Muscle of leg (tissue), 3 donors: ENCODE measurements at regions not wholly inside any gene's neighbourhood (a gene's known extent, or its start where the extent isn't known, plus 50 kb on each side); places are given as distances from the start of the nearest gene placed in this dataset.

Experiments used
- DNase-seq: peaks from one replicate; pipeline ENCODE4 v3.0.0; 2013
- H3K27ac ChIP-seq: one replicate; pipeline ENCODE4 v1.5.1; 2013; ENCODE audit warnings: mild to moderate bottlenecking, low read length, control low read depth
- H3K27me3 ChIP-seq: one replicate; pipeline ENCODE4 v1.6.1; 2013; ENCODE audit warnings: low read length; ENCODE audit not compliant: control insufficient read depth, insufficient read depth
- H3K36me3 ChIP-seq: one replicate; pipeline ENCODE4 v1.6.1; 2013; ENCODE audit warnings: low read length; ENCODE audit not compliant: control insufficient read depth, insufficient read depth
- H3K4me1 ChIP-seq: one replicate; pipeline ENCODE4 v1.6.1; 2013; ENCODE audit warnings: low read length; ENCODE audit not compliant: control insufficient read depth, insufficient read depth
- H3K4me3 ChIP-seq: one replicate; pipeline ENCODE4 v1.5.1; 2013; ENCODE audit warnings: low read length, control low read depth
- H3K9me3 ChIP-seq: replicated peaks from 2 replicates; pipeline ENCODE4 v1.6.1; 2013; ENCODE audit warnings: low read depth, low read length; ENCODE audit not compliant: control insufficient read depth
- WGBS: methylation state at CpG from one replicate; pipeline ENCODE4 v1.1.5; 2013; ENCODE audit warnings: missing lambda C conversion rate; ENCODE audit not compliant: insufficient coverage; 5-methylcytosine and 5-hydroxymethylcytosine counted together

GRCh38 chr13:84946192-84946591 lies 853.0 kb downstream of the SLITRK6 start:
- Histone ChIP-seq H3K4me1 (no peaks in the 10 kb centered on the region), H3K36me3 (no peaks in the 10 kb centered on the region), H3K27ac (no peak overlapping the region), H3K4me3 (no peak overlapping the region), H3K9me3 (no peaks in the 10 kb centered on the region), H3K27me3 (no peaks in the 10 kb centered on the region)
- no CpG with 5 or more reads among the region's 2 CpGs for WGBS
- no peak for DNase-seq

GRCh38 chr13:84940798-84941197 lies 858.4 kb downstream of the SLITRK6 start:
- no CpG with 5 or more reads among the region's 6 CpGs for WGBS
- H3K36me3 ChIP-seq = no peaks in the 10 kb centered on the region
- no peak overlapping the region for H3K4me3 ChIP-seq
- no peaks in the 10 kb centered on the region for H3K4me1 ChIP-seq
- no peaks in the 10 kb centered on the region for H3K27me3 ChIP-seq
- no peak overlapping the region for H3K27ac ChIP-seq
- DNase-seq = no peak
- no peaks in the 10 kb centered on the region for H3K9me3 ChIP-seq

- Histone ChIP-seq H3K27me3 (no peaks in the 10 kb centered on the region), H3K27ac (no peak overlapping the region), H3K4me1 (no peaks in the 10 kb centered on the region), H3K9me3 (no peaks in the 10 kb centered on the region), H3K36me3 (no peaks in the 10 kb centered on the region), H3K4me3 (no peak overlapping the region)
- WGBS = 96% methylated on average over 3 of the region's 6 CpGs
- no peak for DNase-seq
Observed at GRCh38 chr13:84940167-84940566, 859.1 kb downstream of the SLITRK6 start.

- Histone ChIP-seq H3K9me3 (no peaks in the 10 kb centered on the region), H3K36me3 (no peaks in the 10 kb centered on the region), H3K27ac (no peak overlapping the region), H3K4me1 (no peaks in the 10 kb centered on the region), H3K4me3 (no peak overlapping the region), H3K27me3 (no peaks in the 10 kb centered on the region)
- peak; percentile 45 for DNase-seq
- WGBS = 33% methylated on average over 1 of the region's 4 CpGs
Observed at GRCh38 chr13:84934911-84935310, 864.3 kb downstream of the SLITRK6 start.

GRCh38 chr13:84933797-84934196 lies 865.4 kb downstream of the SLITRK6 start:
- no CpG with 5 or more reads among the region's 1 CpG for WGBS
- Histone ChIP-seq H3K9me3 (no peaks in the 10 kb centered on the region), H3K4me3 (no peak overlapping the region), H3K27ac (no peak overlapping the region), H3K36me3 (no peaks in the 10 kb centered on the region), H3K4me1 (no peaks in the 10 kb centered on the region), H3K27me3 (no peaks in the 10 kb centered on the region)
- DNase-seq = no peak

- H3K4me1 ChIP-seq = no peaks in the 10 kb centered on the region
- no CpG with 5 or more reads among the region's 1 CpG for WGBS
- H3K36me3 ChIP-seq = no peaks in the 10 kb centered on the region
- H3K9me3 ChIP-seq = no peaks in the 10 kb centered on the region
- H3K4me3 ChIP-seq = no peak overlapping the region
- DNase-seq = peak; percentile 48
- H3K27me3 ChIP-seq = no peaks in the 10 kb centered on the region
- H3K27ac ChIP-seq = no peak overlapping the region
Observed at GRCh38 chr13:84931264-84931663, 868.0 kb downstream of the SLITRK6 start.

GRCh38 chr13:84927442-84928169 lies 871.6 kb downstream of the SLITRK6 start:
- WGBS = 91% methylated on average over 14 of the region's 17 CpGs
- Histone ChIP-seq H3K4me1 (no peaks in the 10 kb centered on the region), H3K27ac (no peak overlapping the region), H3K36me3 (no peaks in the 10 kb centered on the region), H3K27me3 (no peaks in the 10 kb centered on the region), H3K4me3 (no peak overlapping the region), H3K9me3 (no peaks in the 10 kb centered on the region)
- DNase-seq = no peak

GRCh38 chr13:84925443-84925842 lies 873.8 kb downstream of the SLITRK6 start:
- Histone ChIP-seq H3K36me3 (no peaks in the 10 kb centered on the region), H3K4me3 (no peak overlapping the region), H3K9me3 (no peaks in the 10 kb centered on the region), H3K27me3 (no peaks in the 10 kb centered on the region), H3K4me1 (no peaks in the 10 kb centered on the region), H3K27ac (no peak overlapping the region)
- no peak for DNase-seq
- no CpG with 5 or more reads among the region's 4 CpGs for WGBS

GRCh38 chr13:84923831-84924230 lies 875.4 kb downstream of the SLITRK6 start:
- H3K4me3 ChIP-seq = no peak overlapping the region
- whole genome bisulfite sequencing = no CpG with 5 or more reads among the region's 1 CpG
- no peaks in the 10 kb centered on the region for H3K9me3 ChIP-seq
- no peaks in the 10 kb centered on the region for H3K27me3 ChIP-seq
- H3K36me3 ChIP-seq = no peaks in the 10 kb centered on the region
- H3K4me1 ChIP-seq = no peaks in the 10 kb centered on the region
- DNase-seq = no peak
- no peak overlapping the region for H3K27ac ChIP-seq

GRCh38 chr13:84917252-84917878 lies 881.9 kb downstream of the SLITRK6 start:
- Histone ChIP-seq H3K36me3 (no peaks in the 10 kb centered on the region), H3K27ac (no peak overlapping the region), H3K4me3 (no peak overlapping the region), H3K4me1 (no peaks in the 10 kb centered on the region), H3K9me3 (no peaks in the 10 kb centered on the region), H3K27me3 (no peaks in the 10 kb centered on the region)
- peak; percentile 53 for DNase-seq
- no CpG with 5 or more reads among the region's 4 CpGs for WGBS
